ENCODE measurements at regions not wholly inside any gene's neighbourhood (a gene's known extent, or its start where the extent isn't known, plus 50 kb on each side); places are given as distances from the start of the nearest gene placed in this dataset.

DNA sequence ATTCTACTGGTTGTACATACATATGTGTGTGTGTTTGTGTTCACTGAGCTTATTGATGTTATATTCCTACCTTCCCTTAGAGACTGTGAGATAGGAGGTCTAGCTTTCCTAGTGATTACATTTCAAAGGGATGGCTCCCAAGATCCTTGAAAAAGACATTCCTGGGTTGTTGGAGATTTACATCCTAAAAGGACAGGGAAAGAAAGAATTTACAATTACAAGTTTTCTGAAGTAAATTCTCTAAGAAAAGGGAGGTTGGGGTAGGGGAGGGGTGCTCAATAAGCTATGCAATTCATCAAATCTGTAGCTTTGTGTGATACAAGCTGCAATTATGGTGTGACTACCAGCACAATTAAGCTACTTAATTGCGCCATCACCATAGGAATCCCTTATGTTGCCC lies 284.3 kb downstream of the NUP35 start:
- FAIRE-seq (no peak), DNase-seq (ENCODE audit: low read depth, low spot score) (no peak)
- H2AFZ ChIP-seq (ENCODE audit: control insufficient read depth, low read length): no peak overlapping the region
- H3K9me3 ChIP-seq (ENCODE audit: control insufficient read depth, low read depth, low read length): no peaks in the 10 kb centered on the region
- no peaks in the 10 kb centered on the region for H3K4me1 ChIP-seq (ENCODE audit: control insufficient read depth, extremely low read depth, insufficient read depth, low read length)
- dilution Hi-C loops (cut with MboI; ENCODE audit: extremely low pct_ligation_motif_present, low sequenced_read_pairs): no loop called here
- no peaks in the 10 kb centered on the region for H3K27me3 ChIP-seq (ENCODE audit: control insufficient read depth, extremely low read depth, insufficient read depth, low read length)
- H3K27ac ChIP-seq (ENCODE audit: control insufficient read depth, insufficient read depth, low read length): no peak overlapping the region
- H4K20me1 ChIP-seq (ENCODE audit: control insufficient read depth, extremely low read depth, insufficient read depth, low read length): no peaks in the 10 kb centered on the region
- no peak overlapping the region for H3K4me2 ChIP-seq (ENCODE audit: control insufficient read depth, extremely low read depth, insufficient read depth, low read depth, low read length)
- no peaks in the 10 kb centered on the region for H3K36me3 ChIP-seq (ENCODE audit: control insufficient read depth in 2 of 2, extremely low read depth in 1 of 2, insufficient read depth in 2 of 2, low read length in 2 of 2)
- no peak overlapping the region for H3K9ac ChIP-seq (ENCODE audit: control insufficient read depth, extremely low read depth, insufficient read depth, low read length)
- H3K79me2 ChIP-seq (ENCODE audit: control insufficient read depth, insufficient read depth, low read length): no peaks in the 10 kb centered on the region
- TF ChIP-seq EZH2 (IDR thresholded peaks at IDR 0.05; ENCODE audit: low read length): no peak
- TF ChIP-seq, protein P1, sequence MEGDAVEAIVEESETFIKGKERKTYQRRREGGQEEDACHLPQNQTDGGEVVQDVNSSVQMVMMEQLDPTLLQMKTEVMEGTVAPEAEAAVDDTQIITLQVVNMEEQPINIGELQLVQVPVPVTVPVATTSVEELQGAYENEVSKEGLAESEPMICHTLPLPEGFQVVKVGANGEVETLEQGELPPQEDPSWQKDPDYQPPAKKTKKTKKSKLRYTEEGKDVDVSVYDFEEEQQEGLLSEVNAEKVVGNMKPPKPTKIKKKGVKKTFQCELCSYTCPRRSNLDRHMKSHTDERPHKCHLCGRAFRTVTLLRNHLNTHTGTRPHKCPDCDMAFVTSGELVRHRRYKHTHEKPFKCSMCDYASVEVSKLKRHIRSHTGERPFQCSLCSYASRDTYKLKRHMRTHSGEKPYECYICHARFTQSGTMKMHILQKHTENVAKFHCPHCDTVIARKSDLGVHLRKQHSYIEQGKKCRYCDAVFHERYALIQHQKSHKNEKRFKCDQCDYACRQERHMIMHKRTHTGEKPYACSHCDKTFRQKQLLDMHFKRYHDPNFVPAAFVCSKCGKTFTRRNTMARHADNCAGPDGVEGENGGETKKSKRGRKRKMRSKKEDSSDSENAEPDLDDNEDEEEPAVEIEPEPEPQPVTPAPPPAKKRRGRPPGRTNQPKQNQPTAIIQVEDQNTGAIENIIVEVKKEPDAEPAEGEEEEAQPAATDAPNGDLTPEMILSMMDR (optimal IDR thresholded peaks at IDR 0.05 in 1 of 3, IDR thresholded peaks at IDR 0.05 in 1 of 3, conservative IDR thresholded peaks at IDR 0.05 in 1 of 3; ENCODE audit: extremely low read depth in 1 of 3, insufficient read depth in 2 of 3, low read length in 3 of 3): no peak
- no peak overlapping the region for H3K4me3 ChIP-seq (ENCODE audit: control insufficient read depth in 2 of 3, extremely low read depth in 1 of 3, insufficient read depth in 2 of 3, low read depth in 1 of 3, low read length in 3 of 3)
- no peaks in the 10 kb centered on the region for H3K9me1 ChIP-seq (ENCODE audit: control insufficient read depth, extremely low read depth, insufficient read depth, low read length)

- Histone ChIP-seq H3K9ac (ENCODE audit: control insufficient read depth, extremely low read depth, insufficient read depth, low read length) (no peak overlapping the region), H3K4me3 (ENCODE audit: control insufficient read depth in 2 of 3, extremely low read depth in 1 of 3, insufficient read depth in 2 of 3, low read depth in 1 of 3, low read length in 3 of 3) (no peak overlapping the region), H3K27ac (ENCODE audit: control insufficient read depth, insufficient read depth, low read length) (no peak overlapping the region), H3K36me3 (ENCODE audit: control insufficient read depth in 2 of 2, extremely low read depth in 1 of 2, insufficient read depth in 2 of 2, low read length in 2 of 2) (no peaks in the 10 kb centered on the region), H3K4me2 (ENCODE audit: control insufficient read depth, extremely low read depth, insufficient read depth, low read depth, low read length) (no peak overlapping the region), H3K27me3 (ENCODE audit: control insufficient read depth, extremely low read depth, insufficient read depth, low read length) (no peaks in the 10 kb centered on the region), H3K9me3 (ENCODE audit: control insufficient read depth, low read depth, low read length) (no peaks in the 10 kb centered on the region), H4K20me1 (ENCODE audit: control insufficient read depth, extremely low read depth, insufficient read depth, low read length) (no peaks in the 10 kb centered on the region), H3K9me1 (ENCODE audit: control insufficient read depth, extremely low read depth, insufficient read depth, low read length) (no peaks in the 10 kb centered on the region), H3K4me1 (ENCODE audit: control insufficient read depth, extremely low read depth, insufficient read depth, low read length) (no peaks in the 10 kb centered on the region), H2AFZ (ENCODE audit: control insufficient read depth, low read length) (no peak overlapping the region), H3K79me2 (ENCODE audit: control insufficient read depth, insufficient read depth, low read length) (no peaks in the 10 kb centered on the region)
- no peak for FAIRE-seq
- no peak for TF ChIP-seq EZH2 (IDR thresholded peaks at IDR 0.05; ENCODE audit: low read length)
- TF ChIP-seq, protein P1 (optimal IDR thresholded peaks at IDR 0.05 in 1 of 3, IDR thresholded peaks at IDR 0.05 in 1 of 3, conservative IDR thresholded peaks at IDR 0.05 in 1 of 3; ENCODE audit: extremely low read depth in 1 of 3, insufficient read depth in 2 of 3, low read length in 3 of 3): no peak
- no peak for DNase-seq (ENCODE audit: low read depth, low spot score)
- dilution Hi-C loops (cut with MboI; ENCODE audit: extremely low pct_ligation_motif_present, low sequenced_read_pairs): no loop called here
These were observed 285.4 kb downstream of the NUP35 start for GRCh38 chr2:183409662-183410061.

Measured in keratinocyte (primary cell).